ENCODE measurements at regions not wholly inside any gene's neighbourhood (a gene's known extent, or its start where the extent isn't known, plus 50 kb on each side); places are given as distances from the start of the nearest gene placed in this dataset.

- no peaks in the 10 kb centered on the region for H3K27me3 ChIP-seq (ENCODE audit: control insufficient read depth in 3 of 3, insufficient read depth in 3 of 3, low read length in 2 of 3)
- H3K36me3 ChIP-seq (ENCODE audit: control insufficient read depth in 4 of 4, insufficient read depth in 4 of 4, low read length in 4 of 4): no peaks in the 10 kb centered on the region
- no peak overlapping the region for H3K4me3 ChIP-seq
- H3K27ac ChIP-seq (ENCODE audit: low read depth in 1 of 2, low read length in 1 of 2): no peak overlapping the region
- no peaks in the 10 kb centered on the region for H3K4me1 ChIP-seq (ENCODE audit: control insufficient read depth in 5 of 5, insufficient read depth in 5 of 5, low read length in 5 of 5)
- ATAC-seq (ENCODE audit: insufficient read depth, low FRiP score) (no peak), DNase-seq (no peak)
- no peak for TF ChIP-seq CTCF (IDR thresholded peaks at IDR 0.05; ENCODE audit: control extremely low read depth, extremely low read depth)
- WGBS, 2 donors: 92 to 95% methylated on average over 19 of the region's 19 CpGs
- H3K9ac ChIP-seq (ENCODE audit: insufficient read depth in 1 of 2, low read length in 2 of 2): no peak overlapping the region
- peaks cover 0 to 2% (median 0%) of the 10 kb centered on the region in 4 donors for H3K9me3 ChIP-seq (ENCODE audit: control insufficient read depth in 4 of 4, insufficient read depth in 3 of 4, low read length in 3 of 4)
Observed at GRCh38 chr10:36748128-36748871, 377.1 kb upstream of the ANKRD30A start.

- Histone ChIP-seq H3K4me3 (no peak overlapping the region), H3K9ac (ENCODE audit: insufficient read depth in 1 of 2, low read length in 2 of 2) (no peak overlapping the region), H3K36me3 (ENCODE audit: control insufficient read depth in 4 of 4, insufficient read depth in 4 of 4, low read length in 4 of 4) (no peaks in the 10 kb centered on the region), H3K4me1 (ENCODE audit: control insufficient read depth in 5 of 5, insufficient read depth in 5 of 5, low read length in 5 of 5) (no peaks in the 10 kb centered on the region), H3K27ac (ENCODE audit: low read depth in 1 of 2, low read length in 1 of 2) (no peak overlapping the region), H3K9me3 (ENCODE audit: control insufficient read depth in 4 of 4, insufficient read depth in 3 of 4, low read length in 3 of 4) (no peaks in the 10 kb centered on the region), H3K27me3 (ENCODE audit: control insufficient read depth in 3 of 3, insufficient read depth in 3 of 3, low read length in 2 of 3) (no peaks in the 10 kb centered on the region)
- no peak for TF ChIP-seq CTCF (IDR thresholded peaks at IDR 0.05; ENCODE audit: control extremely low read depth, extremely low read depth)
- no peak for ATAC-seq (ENCODE audit: insufficient read depth, low FRiP score)
- DNase-seq: no peak
- WGBS, 2 donors: 89 to 92% methylated on average over 5 of the region's 5 CpGs
Observed at GRCh38 chr10:36739884-36740445, 385.4 kb upstream of the ANKRD30A start.

GRCh38 chr10:36738738-36739431 lies 386.5 kb upstream of the ANKRD30A start:
- Histone ChIP-seq H3K27me3 (ENCODE audit: control insufficient read depth in 3 of 3, insufficient read depth in 3 of 3, low read length in 2 of 3) (no peaks in the 10 kb centered on the region), H3K36me3 (ENCODE audit: control insufficient read depth in 4 of 4, insufficient read depth in 4 of 4, low read length in 4 of 4) (no peaks in the 10 kb centered on the region), H3K27ac (ENCODE audit: low read depth in 1 of 2, low read length in 1 of 2) (no peak overlapping the region), H3K9me3 (ENCODE audit: control insufficient read depth in 4 of 4, insufficient read depth in 3 of 4, low read length in 3 of 4) (no peaks in the 10 kb centered on the region), H3K4me1 (ENCODE audit: control insufficient read depth in 5 of 5, insufficient read depth in 5 of 5, low read length in 5 of 5) (no peaks in the 10 kb centered on the region), H3K9ac (ENCODE audit: insufficient read depth in 1 of 2, low read length in 2 of 2) (no peak overlapping the region), H3K4me3 (no peak overlapping the region)
- peak; percentile 19 for ATAC-seq (ENCODE audit: insufficient read depth, low FRiP score)
- TF ChIP-seq CTCF (IDR thresholded peaks at IDR 0.05; ENCODE audit: control extremely low read depth, extremely low read depth): no peak
- WGBS, 2 donors: 74 to 89% methylated on average over 4 of the region's 4 CpGs
- DNase-seq: peak in 2 of 3 donors; percentile 10 to 22
